Mesodermal cell (in vitro differentiated cells): ENCODE measurements at regions not wholly inside any gene's neighbourhood (a gene's known extent, or its start where the extent isn't known, plus 50 kb on each side); places are given as distances from the start of the nearest gene placed in this dataset.
A peak's percentile ranks its signal among the peaks of the same experiment; 100 is the strongest.

ENCODE experiments used
- H3K27ac ChIP-seq: 2 replicates; pipeline ENCODE4 v1.7.0; 2013; ENCODE audit warnings: mild to moderate bottlenecking, low read depth, low read length, moderate library complexity; ENCODE audit not compliant: severe bottlenecking
- H3K36me3 ChIP-seq: 2 replicates; pipeline ENCODE4 v1.7.1; 2013; ENCODE audit warnings: mild to moderate bottlenecking, low read length, moderate library complexity; ENCODE audit not compliant: control insufficient read depth, insufficient read depth
- H3K4me1 ChIP-seq: one replicate; pipeline ENCODE4 v1.7.1; 2013; ENCODE audit warnings: mild to moderate bottlenecking, low read length; ENCODE audit not compliant: insufficient read depth, control insufficient read depth, poor library complexity, severe bottlenecking
- H3K4me3 ChIP-seq: 2 replicates; pipeline ENCODE4 v1.7.0; 2013; ENCODE audit warnings: low read length, control low read depth, mild to moderate bottlenecking; ENCODE audit not compliant: insufficient read depth, poor library complexity, severe bottlenecking; ENCODE audit errors: extremely low read depth
- H3K9me3 ChIP-seq: 2 replicates; pipeline ENCODE4 v1.7.1; 2013; ENCODE audit warnings: mild to moderate bottlenecking, low read length, moderate library complexity; ENCODE audit not compliant: control insufficient read depth
- WGBS, 2 experiments: methylation state at CpG; one replicate each; pipeline ENCODE4 v1.1.5; 2013; ENCODE audit warnings: missing lambda C conversion rate in 2 of 2; ENCODE audit not compliant: insufficient coverage in 2 of 2; 5-methylcytosine and 5-hydroxymethylcytosine counted together

- WGBS, 2 experiments: 91 to 100% methylated on average over 1 of the region's 1 CpG
- H3K4me1 ChIP-seq: no peaks in the 10 kb centered on the region
- no peaks in the 10 kb centered on the region for H3K36me3 ChIP-seq
- no peak overlapping the region for H3K27ac ChIP-seq
- H3K9me3 ChIP-seq: no peaks in the 10 kb centered on the region
- H3K4me3 ChIP-seq: no peak overlapping the region
Measured at GRCh38 chr3:34534013-34534412, 735.6 kb downstream of the PDCD6IP start.

- H3K4me3 ChIP-seq: no peak overlapping the region
- H3K27ac ChIP-seq: no peak overlapping the region
- no peaks in the 10 kb centered on the region for H3K4me1 ChIP-seq
- no peaks in the 10 kb centered on the region for H3K9me3 ChIP-seq
- 89 to 100% methylated on average over 3 to 4 of the region's 4 CpGs for WGBS, 2 experiments
- H3K36me3 ChIP-seq: no peaks in the 10 kb centered on the region
Measured at GRCh38 chr3:34544136-34544535, 745.7 kb downstream of the PDCD6IP start.

GRCh38 chr3:34547297-34547920 lies 749.0 kb downstream of the PDCD6IP start:
- Histone ChIP-seq H3K27ac (no peak overlapping the region), H3K9me3 (no peaks in the 10 kb centered on the region), H3K4me1 (no peaks in the 10 kb centered on the region), H3K36me3 (no peaks in the 10 kb centered on the region), H3K4me3 (no peak overlapping the region)
- WGBS, 2 experiments: 100% methylated on average over 1 of the region's 2 CpGs

DNA sequence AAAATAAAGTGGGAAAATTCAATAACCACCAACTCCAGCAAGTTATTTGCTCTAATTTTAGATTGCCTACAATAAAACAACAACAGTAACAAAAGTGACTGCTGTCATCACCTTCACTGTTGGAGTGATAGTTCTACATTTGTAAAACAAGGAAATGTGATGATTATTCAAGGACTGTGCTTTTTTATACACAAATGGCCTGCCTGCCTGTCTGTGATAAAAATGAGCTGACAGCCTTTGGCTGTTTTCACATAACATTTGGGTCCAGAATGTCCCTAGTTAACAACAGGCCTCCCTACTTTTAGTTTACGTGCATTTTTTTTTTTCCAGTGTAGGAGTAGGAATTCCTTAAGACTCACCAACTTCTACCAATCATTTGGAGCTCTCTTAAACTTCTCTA lies 768.8 kb downstream of the PDCD6IP start:
- no CpG with 5 or more reads among the region's 1 CpG for WGBS, 2 experiments
- H3K27ac ChIP-seq: no peak overlapping the region

GRCh38 chr3:34568766-34569165 lies 770.3 kb downstream of the PDCD6IP start:
- no peak overlapping the region for H3K27ac ChIP-seq
- H3K9me3 ChIP-seq: no peaks in the 10 kb centered on the region
- H3K4me1 ChIP-seq: peaks cover 14% of the 10 kb centered on the region
- no peak overlapping the region for H3K4me3 ChIP-seq
- 71 to 73% methylated on average over 2 to 3 of the region's 4 CpGs for WGBS, 2 experiments
- no peaks in the 10 kb centered on the region for H3K36me3 ChIP-seq

More for the DNA sequence above, 768.8 kb downstream of the PDCD6IP start:
- Histone ChIP-seq H3K4me3 (no peak overlapping the region), H3K36me3 (no peaks in the 10 kb centered on the region), H3K4me1 (peaks cover 14% of the 10 kb centered on the region), H3K9me3 (no peaks in the 10 kb centered on the region)

DNA sequence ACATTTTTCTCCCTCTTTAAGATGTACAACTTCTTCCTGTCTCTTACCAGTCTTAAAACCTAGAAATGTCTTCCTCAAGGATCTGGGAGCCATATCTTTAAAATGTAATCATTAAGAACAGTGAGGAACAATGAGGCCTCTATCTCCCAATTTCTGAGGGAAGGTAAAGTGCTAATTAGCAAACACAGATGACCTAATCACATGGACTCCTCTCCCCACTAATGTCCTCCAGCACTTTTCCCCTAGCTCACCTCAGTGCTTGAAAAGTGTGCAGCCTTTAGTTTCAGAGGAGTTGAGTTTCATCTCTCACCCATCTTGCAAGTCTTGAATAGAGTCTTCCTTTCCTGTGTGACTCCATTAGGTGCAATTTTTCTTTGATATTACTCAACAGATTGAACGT lies 771.0 kb downstream of the PDCD6IP start:
- WGBS, 2 experiments: no CpG with 5 or more reads among the region's 1 CpG

GRCh38 chr3:34570916-34571705 lies 772.7 kb downstream of the PDCD6IP start:
- Histone ChIP-seq H3K9me3 (no peaks in the 10 kb centered on the region), H3K36me3 (no peaks in the 10 kb centered on the region), H3K4me3 (no peak overlapping the region), H3K27ac (no peak overlapping the region), H3K4me1 (peaks cover 14% of the 10 kb centered on the region)
- 75 to 80% methylated on average over 1 of the region's 4 CpGs for WGBS, 2 experiments

More for the DNA sequence above, 771.0 kb downstream of the PDCD6IP start:
- Histone ChIP-seq H3K9me3 (no peaks in the 10 kb centered on the region), H3K27ac (peak overlapping the region; percentile 61), H3K4me3 (no peak overlapping the region), H3K4me1 (peaks cover 14% of the 10 kb centered on the region), H3K36me3 (no peaks in the 10 kb centered on the region)

DNA sequence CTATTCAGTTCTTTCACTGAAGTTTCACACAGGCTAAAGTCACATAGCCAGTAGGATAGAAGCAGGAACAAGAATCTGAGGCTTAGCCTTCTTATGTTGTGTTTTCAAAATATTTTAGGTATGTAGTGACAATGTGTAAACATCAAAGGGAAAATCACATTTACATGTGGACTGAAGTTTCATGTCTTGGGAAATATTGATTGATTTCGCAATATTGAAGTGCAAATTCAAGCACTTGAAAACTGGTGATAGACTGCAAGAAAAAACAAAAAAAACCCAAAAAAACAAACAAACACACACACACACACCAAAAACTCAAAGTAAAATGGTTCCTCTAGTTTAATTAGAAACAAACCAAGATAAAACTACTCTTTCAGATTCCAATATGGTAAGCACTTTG lies 773.3 kb downstream of the PDCD6IP start:
- H3K4me3 ChIP-seq: no peak overlapping the region
- no peak overlapping the region for H3K27ac ChIP-seq
- no peaks in the 10 kb centered on the region for H3K36me3 ChIP-seq
- peaks cover 14% of the 10 kb centered on the region for H3K4me1 ChIP-seq
- no CpG with 5 or more reads among the region's 1 CpG for WGBS, 2 experiments
- H3K9me3 ChIP-seq: no peaks in the 10 kb centered on the region

DNA sequence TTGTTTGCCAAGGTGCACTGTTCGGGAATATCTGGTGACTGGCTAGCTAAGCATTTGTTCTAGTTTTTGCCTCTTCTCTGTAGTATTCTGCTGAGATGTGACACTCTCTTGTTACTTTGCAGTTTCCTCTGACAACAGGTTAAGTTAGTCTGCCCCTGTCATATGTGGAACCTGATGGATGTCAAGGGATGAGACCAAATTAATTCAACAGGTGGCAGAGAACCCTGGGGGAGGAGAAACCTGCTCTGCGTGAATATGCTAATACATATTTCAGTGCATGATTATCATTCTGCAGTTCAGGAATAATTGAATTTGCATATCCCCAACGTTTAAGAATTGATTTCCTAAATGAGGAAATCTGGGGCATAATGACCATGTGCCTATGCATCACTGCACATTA lies 777.3 kb downstream of the PDCD6IP start:
- H3K4me3 ChIP-seq: no peak overlapping the region
- no peaks in the 10 kb centered on the region for H3K36me3 ChIP-seq
- WGBS, 2 experiments: 33 to 80% methylated on average over 1 of the region's 3 CpGs
- H3K4me1 ChIP-seq: peaks cover 8% of the 10 kb centered on the region
- H3K27ac ChIP-seq: no peak overlapping the region
- H3K9me3 ChIP-seq: no peaks in the 10 kb centered on the region

- no peaks in the 10 kb centered on the region for H3K36me3 ChIP-seq
- H3K4me1 ChIP-seq: no peaks in the 10 kb centered on the region
- no peak overlapping the region for H3K4me3 ChIP-seq
- H3K27ac ChIP-seq: no peak overlapping the region
- H3K9me3 ChIP-seq: peaks cover 7% of the 10 kb centered on the region
Measured at GRCh38 chr3:34582055-34582454, 783.6 kb downstream of the PDCD6IP start.

DNA sequence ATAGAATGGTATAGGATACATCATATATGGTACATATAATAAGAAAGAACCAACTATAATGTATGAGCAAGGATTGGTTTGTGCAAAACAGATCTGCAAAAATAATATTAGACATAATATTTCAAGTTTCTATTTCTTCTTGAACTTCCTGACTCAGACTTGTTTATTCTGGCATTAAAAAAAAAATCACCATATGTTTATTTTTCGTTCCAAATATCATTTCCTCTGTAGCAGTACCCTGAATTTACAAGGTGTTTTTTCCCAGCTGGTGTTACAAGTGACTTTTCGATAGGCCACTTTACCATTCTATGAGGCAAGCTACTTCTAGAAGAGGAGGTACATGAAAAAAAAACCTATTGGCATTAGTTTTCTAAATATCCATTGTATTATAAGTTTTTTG lies 785.0 kb downstream of the PDCD6IP start:
- Histone ChIP-seq H3K27ac (no peak overlapping the region), H3K4me1 (no peaks in the 10 kb centered on the region), H3K36me3 (no peaks in the 10 kb centered on the region), H3K4me3 (no peak overlapping the region), H3K9me3 (peaks cover 11% of the 10 kb centered on the region)
- 100% methylated on average over 1 of the region's 2 CpGs for WGBS, 2 experiments
